ENCODE measurements at regions not wholly inside any gene's neighbourhood (a gene's known extent, or its start where the extent isn't known, plus 50 kb on each side); places are given as distances from the start of the nearest gene placed in this dataset.

- TF ChIP-seq RB1 (IDR thresholded peaks at IDR 0.05; ENCODE audit: borderline replicate concordance) (no peak), FOXM1 (IDR thresholded peaks at IDR 0.05; ENCODE audit: low read depth, low read length) (no peak), IRF4 (IDR thresholded peaks at IDR 0.05; ENCODE audit: low read depth, low read length) (no peak), NFIC (IDR thresholded peaks at IDR 0.05; ENCODE audit: low read depth, low read length) (no peak)
These were observed 507.2 kb downstream of the NFIB start for GRCh38 chr9:13806714-13807113.
